KOPT-K1 (cell line): ENCODE measurements at regions not wholly inside any gene's neighbourhood (a gene's known extent, or its start where the extent isn't known, plus 50 kb on each side); places are given as distances from the start of the nearest gene placed in this dataset.
"Not testable (repeated sequence)": the region's sequence is repeated elsewhere in the genome, so short reads cannot be mapped to it uniquely, and the experiment has no call there.

Source experiments
- H3K27ac ChIP-seq: fragments of 200-600 bp; sonication (generic); 2 replicates; pipeline ENCODE4 v1.5.1; 2016; ENCODE audit warnings: antibody characterized with exemption, mild to moderate bottlenecking, low read depth, low read length; ENCODE audit not compliant: poor library complexity, severe bottlenecking
- H3K36me3 ChIP-seq: fragments of 200-600 bp; sonication (generic); 2 replicates; pipeline ENCODE4 v1.5.1; 2017; ENCODE audit warnings: antibody characterized with exemption, mild to moderate bottlenecking, low read length, moderate library complexity; ENCODE audit not compliant: insufficient read depth
- H3K9me3 ChIP-seq: fragments of 200-600 bp; sonication (generic); 2 replicates; pipeline ENCODE4 v1.5.1; 2017; ENCODE audit warnings: antibody characterized with exemption, low read length, mild to moderate bottlenecking; ENCODE audit not compliant: insufficient read depth, poor library complexity, severe bottlenecking

GRCh38 chr5:158056130-158056825 is 197.3 kb upstream of the CLINT1 start:
- H3K9me3 ChIP-seq = no peaks in the 10 kb centered on the region
- H3K27ac ChIP-seq = no peak overlapping the region
- no peaks in the 10 kb centered on the region for H3K36me3 ChIP-seq

DNA sequence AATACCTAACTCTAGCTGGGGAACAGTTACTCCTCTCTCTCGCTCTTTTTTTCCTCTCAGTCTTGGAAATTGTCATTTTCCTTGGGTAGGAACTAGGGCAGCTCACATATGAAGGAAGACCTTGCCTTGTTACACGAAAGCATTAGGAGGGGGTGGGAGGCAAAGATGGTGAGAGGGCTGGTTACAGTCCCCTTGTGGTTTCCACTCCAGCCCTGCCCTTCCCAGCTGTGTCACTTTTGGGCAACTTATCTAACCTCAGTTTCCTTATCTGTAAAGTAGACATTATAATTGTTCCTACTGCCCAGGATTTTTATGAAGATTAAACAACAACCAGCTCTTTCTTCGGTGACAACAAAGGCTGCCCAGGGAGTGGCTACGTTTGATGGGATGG is 196.2 kb upstream of the CLINT1 start:
- Histone ChIP-seq H3K36me3 (no peaks in the 10 kb centered on the region), H3K9me3 (no peaks in the 10 kb centered on the region), H3K27ac (no peak overlapping the region)

- no peaks in the 10 kb centered on the region for H3K36me3 ChIP-seq
- no peak overlapping the region for H3K27ac ChIP-seq
- no peaks in the 10 kb centered on the region for H3K9me3 ChIP-seq
These were observed 195.5 kb upstream of the CLINT1 start for GRCh38 chr5:158054223-158055110.

GRCh38 chr5:158051036-158051435 is 192.1 kb upstream of the CLINT1 start:
- no peaks in the 10 kb centered on the region for H3K36me3 ChIP-seq
- no peak overlapping the region for H3K27ac ChIP-seq
- no peaks in the 10 kb centered on the region for H3K9me3 ChIP-seq

DNA sequence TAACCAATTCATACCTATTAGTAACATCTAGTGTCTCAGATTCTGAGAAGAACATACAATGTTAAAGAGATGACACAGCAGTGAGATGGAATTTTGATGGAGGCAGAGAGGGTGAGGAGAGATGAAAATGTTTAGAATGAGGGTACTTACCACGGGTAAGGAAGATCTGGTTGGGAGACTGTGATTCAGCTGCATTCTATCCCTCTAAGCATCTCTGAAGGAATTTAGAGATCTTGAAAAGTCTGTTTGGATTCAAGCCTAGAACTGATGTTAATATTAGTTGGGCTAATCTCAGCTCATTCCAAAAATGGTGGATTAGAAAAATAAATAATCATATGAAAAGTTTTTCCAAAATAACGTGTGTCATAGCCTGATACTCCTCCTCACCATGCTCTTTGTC is 191.5 kb upstream of the CLINT1 start:
- no peaks in the 10 kb centered on the region for H3K36me3 ChIP-seq
- no peaks in the 10 kb centered on the region for H3K9me3 ChIP-seq
- no peak overlapping the region for H3K27ac ChIP-seq

DNA sequence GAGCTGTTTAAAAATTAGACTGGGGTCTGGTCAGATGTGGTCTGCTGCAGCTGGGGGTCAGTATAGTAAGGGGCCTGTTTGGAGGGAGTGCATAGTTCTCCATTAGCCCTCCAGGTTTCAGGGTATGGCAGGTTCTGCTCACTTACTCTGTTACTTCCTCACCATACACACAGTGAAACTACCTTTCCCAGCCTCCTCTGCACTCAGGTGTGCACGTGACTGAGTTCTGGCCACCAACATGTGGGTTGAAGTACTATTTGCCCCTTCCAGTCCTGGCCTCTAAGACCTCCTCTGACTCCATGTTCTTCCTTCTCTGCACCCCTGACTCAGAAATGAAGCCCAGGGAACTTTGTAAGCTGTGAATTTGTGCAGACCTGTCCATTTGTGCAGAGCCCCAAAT is 190.5 kb upstream of the CLINT1 start:
- Histone ChIP-seq H3K9me3 (no peaks in the 10 kb centered on the region), H3K36me3 (no peaks in the 10 kb centered on the region), H3K27ac (no peak overlapping the region)

DNA sequence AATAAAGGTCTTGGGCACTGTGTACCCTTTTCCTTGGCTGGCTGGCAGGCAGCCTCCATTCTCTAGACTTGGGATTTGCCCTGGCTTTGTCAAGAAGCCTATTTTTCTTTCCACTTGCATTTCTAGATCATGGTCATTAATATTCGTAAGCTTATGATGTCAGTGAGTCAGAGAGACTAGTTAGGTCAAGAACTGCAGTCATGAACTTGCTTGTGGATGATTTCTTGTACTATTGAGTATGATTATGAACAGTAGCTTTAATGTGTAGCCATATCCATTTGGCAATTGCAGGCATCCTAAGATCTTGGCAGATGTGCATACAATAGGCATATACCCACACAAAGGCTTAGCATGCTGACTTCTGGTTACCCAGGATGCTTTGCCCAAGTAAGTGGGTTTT is 186.8 kb upstream of the CLINT1 start:
- no peak overlapping the region for H3K27ac ChIP-seq
- no peaks in the 10 kb centered on the region for H3K36me3 ChIP-seq
- H3K9me3 ChIP-seq = no peaks in the 10 kb centered on the region

DNA sequence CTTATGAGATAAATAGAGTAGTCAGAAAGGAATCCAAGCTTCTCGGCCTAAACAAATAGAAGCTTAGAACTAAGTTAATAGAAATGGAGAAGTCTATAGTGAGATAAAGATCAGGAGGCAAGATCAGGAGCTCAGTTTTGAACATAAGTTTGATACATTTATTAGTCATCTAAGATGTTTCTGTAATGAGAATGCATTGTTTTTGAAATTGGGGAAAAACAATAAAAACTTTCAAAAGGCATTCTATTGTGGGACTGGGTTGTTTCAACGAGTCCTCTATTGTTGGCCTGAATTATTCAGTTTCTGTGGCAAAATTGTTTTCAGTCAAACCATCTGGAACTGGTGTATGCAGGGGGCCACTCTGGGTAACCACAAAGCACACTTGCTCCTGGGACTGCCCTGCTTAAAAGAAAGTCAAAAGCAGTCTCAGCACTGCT is 181.0 kb upstream of the CLINT1 start:
- Histone ChIP-seq H3K27ac (no peak overlapping the region), H3K9me3 (peaks cover 11% of the 10 kb centered on the region), H3K36me3 (no peaks in the 10 kb centered on the region)

GRCh38 chr5:158039441-158039840 is 180.5 kb upstream of the CLINT1 start:
- Histone ChIP-seq H3K27ac (no peak overlapping the region), H3K36me3 (no peaks in the 10 kb centered on the region), H3K9me3 (peaks cover 16% of the 10 kb centered on the region)

DNA sequence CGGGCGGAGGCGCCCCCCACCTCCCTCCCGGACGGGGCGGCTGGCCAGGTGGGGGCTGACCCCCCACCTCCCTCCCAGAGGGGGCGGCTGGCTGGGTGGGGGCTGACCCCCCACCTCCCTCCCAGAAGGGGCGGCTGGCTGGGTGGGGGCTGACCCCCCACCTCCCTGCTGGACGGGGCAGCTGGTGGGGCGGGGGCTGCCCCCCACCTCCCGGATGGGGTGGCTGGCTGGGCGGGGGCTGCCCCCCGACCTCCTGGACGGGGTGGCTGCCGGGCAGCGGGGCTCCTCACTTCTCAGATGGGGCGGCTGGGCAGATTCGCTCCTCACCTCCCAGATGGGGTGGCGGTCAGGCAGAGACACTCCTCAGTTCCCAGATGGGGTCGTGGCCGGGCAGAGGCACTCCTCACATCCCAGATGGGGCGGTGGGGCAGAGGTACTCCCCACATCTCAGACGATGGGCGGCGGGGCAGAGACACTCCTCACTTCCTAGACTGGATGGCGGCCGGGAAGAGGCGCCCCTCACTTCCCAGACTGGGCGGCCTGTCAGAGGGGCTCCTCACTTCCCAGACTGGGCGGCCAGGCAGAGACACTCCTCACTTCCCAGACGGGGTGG is 178.1 kb upstream of the CLINT1 start:
- peaks cover 21% of the 10 kb centered on the region for H3K9me3 ChIP-seq
- not testable (repeated sequence) for H3K27ac ChIP-seq, H3K36me3 ChIP-seq

- H3K36me3 ChIP-seq, H3K27ac ChIP-seq: not testable (repeated sequence)
- peaks cover 21% of the 10 kb centered on the region for H3K9me3 ChIP-seq
These were observed 175.6 kb upstream of the CLINT1 start for GRCh38 chr5:158034586-158034985.

DNA sequence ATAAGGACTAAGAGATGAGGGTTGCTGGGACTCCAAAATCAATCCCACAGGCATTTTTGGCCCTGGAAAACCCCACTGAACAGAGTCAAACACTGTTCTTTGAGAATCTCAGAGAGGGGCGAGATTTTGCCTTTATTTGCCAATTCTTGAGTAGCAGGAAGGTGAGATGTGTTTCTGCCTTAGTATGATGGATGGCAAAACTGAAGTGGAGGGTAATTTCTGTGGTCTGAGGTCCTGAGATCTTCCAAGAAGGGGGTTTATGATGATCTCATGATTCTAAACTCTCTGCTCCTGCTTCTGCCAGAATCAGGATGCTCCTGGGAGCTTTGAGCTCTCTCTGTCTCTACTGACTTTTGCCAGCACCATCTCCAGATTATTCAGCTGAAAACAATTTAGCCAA is 174.8 kb upstream of the CLINT1 start:
- H3K27ac ChIP-seq = no peak overlapping the region
- H3K9me3 ChIP-seq = peaks cover 21% of the 10 kb centered on the region
- H3K36me3 ChIP-seq = no peaks in the 10 kb centered on the region

DNA sequence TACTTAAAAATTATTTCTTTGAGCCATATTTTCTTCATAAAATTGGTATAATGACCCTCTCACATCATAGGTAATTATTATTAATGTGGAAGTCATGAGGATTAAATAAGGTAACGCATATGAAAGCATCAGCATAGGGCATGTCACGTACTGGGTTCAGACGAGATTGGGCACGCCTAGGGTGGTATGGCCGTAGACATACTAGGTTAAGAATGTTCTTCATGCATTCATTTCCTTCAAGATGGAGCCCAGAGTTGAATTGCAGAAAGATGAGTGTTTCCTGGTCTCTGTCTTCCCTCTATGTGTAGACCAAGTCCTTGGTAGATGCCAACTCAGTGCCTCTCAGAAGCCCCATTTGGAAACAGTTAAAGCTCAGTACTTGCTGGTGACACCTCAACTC is 174.1 kb upstream of the CLINT1 start:
- peaks cover 21% of the 10 kb centered on the region for H3K9me3 ChIP-seq
- no peaks in the 10 kb centered on the region for H3K36me3 ChIP-seq
- H3K27ac ChIP-seq = no peak overlapping the region

GRCh38 chr5:158032246-158032645 is 173.3 kb upstream of the CLINT1 start:
- Histone ChIP-seq H3K36me3 (no peaks in the 10 kb centered on the region), H3K27ac (no peak overlapping the region), H3K9me3 (peaks cover 21% of the 10 kb centered on the region)
